Mammary epithelial cell (primary cell): ENCODE measurements at regions not wholly inside any gene's neighbourhood (a gene's known extent, or its start where the extent isn't known, plus 50 kb on each side); places are given as distances from the start of the nearest gene placed in this dataset.

ENCODE experiments used
- CTCF ChIP-seq, 2 donors: IDR thresholded peaks in 1 of 2; conservative IDR thresholded peaks in 1 of 2; 2 replicates each; pipeline ENCODE4 v1.5.1; 2011 to 2012; ENCODE audit warnings: inconsistent platforms in 2 of 2, low read length in 2 of 2, mild to moderate bottlenecking in 2 of 2, control low read depth in 1 of 2, low read depth in 1 of 2; ENCODE audit not compliant: insufficient read depth in 1 of 2; ENCODE audit errors: extremely low read depth in 1 of 2
- EZH2 ChIP-seq: IDR thresholded peaks from 2 replicates; pipeline ENCODE4 v1.6.1; 2012; ENCODE audit warnings: low read length, inconsistent platforms, borderline replicate concordance

DNA sequence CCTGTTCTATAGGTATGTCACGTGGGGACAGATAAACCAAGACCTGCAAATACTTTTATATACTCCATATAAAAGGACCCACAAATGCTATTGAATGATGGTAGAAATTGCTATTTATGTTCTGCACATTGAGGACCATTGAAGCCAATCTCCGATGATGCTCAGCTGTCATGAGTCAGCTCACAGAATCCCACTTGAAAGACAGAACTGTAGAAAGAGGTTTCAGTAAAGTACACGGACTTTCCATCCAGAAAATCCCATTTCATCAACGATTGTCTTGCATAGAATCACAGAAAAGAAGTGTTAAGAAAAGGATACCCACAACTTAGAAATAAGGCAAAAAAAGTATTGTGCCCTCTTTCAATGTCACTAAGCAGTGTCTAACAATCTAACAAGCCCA is 169.0 kb upstream of the COPS8 start:
- TF ChIP-seq CTCF (conservative IDR thresholded peaks at IDR 0.05 in 1 of 2, IDR thresholded peaks at IDR 0.05 in 1 of 2; ENCODE audit: extremely low read depth in 1 of 2, insufficient read depth in 1 of 2, low read depth in 1 of 2, low read length in 2 of 2) = no peak
- TF ChIP-seq EZH2 = no peak
